Caco-2 (cell line): ENCODE measurements at regions not wholly inside any gene's neighbourhood (a gene's known extent, or its start where the extent isn't known, plus 50 kb on each side); places are given as distances from the start of the nearest gene placed in this dataset.

Source experiments
- BruUV-seq: library from RNA; stranded (reverse); fragments of 400-500 nt; replicated peaks from 2 replicates; lab custom pipeline; 2021; lab: Mats Ljungman, UMichigan
- CTCF ChIA-PET: fragments of 300-600 bp; sonication (Branson Sonifier 250); formaldehyde crosslinking; loops from one replicate; lab custom pipeline; 2022; ENCODE audit warnings: antibody characterized with exemption; lab: Charles Lee
- POLR2A ChIA-PET: fragments of 300-600 bp; sonication (Branson Sonifier 250); formaldehyde crosslinking; loops from one replicate; lab custom pipeline; 2022; ENCODE audit warnings: antibody characterized with exemption; lab: Charles Lee
- DNase-seq, 2 experiments: peaks; one replicate each; pipeline versions ENCODE4 v3.0.0 to v3.0.0-alpha.2; 2020 to 2022
- H3K27me3 ChIP-seq: replicated peaks from 2 replicates; pipeline ENCODE4 v1.6.0; 2011; ENCODE audit warnings: low read length; ENCODE audit not compliant: control insufficient read depth, insufficient read depth
- H3K36me3 ChIP-seq: 2 replicates; pipeline ENCODE4 v1.5.1; 2011; ENCODE audit warnings: low read length; ENCODE audit not compliant: control insufficient read depth, insufficient read depth
- H3K4me1 ChIP-seq: fragments of 250-450 bp; sonication (Bioruptor Pico); 2 replicates; pipeline ENCODE4 v1.5.1; 2020; ENCODE audit warnings: mild to moderate bottlenecking
- H3K4me3 ChIP-seq: 2 replicates; pipeline ENCODE4 v1.5.1; 2011; ENCODE audit warnings: low read depth, mild to moderate bottlenecking, control low read depth, low read length
- H3K9me3 ChIP-seq: fragments of 250-450 bp; sonication (Bioruptor Pico); 2 replicates; pipeline ENCODE4 v1.5.1; 2020; ENCODE audit warnings: mild to moderate bottlenecking, moderate library complexity
- H3K27ac Mint-ChIP-seq: one replicate; pipeline ENCODE4 v1.8.0; 2022; ENCODE audit warnings: mixed read lengths; ENCODE audit not compliant: unreplicated experiment
- H3K27me3 Mint-ChIP-seq: one replicate; pipeline ENCODE4 v1.8.0; 2022; ENCODE audit warnings: mixed read lengths; ENCODE audit not compliant: insufficient read depth, unreplicated experiment
- H3K36me3 Mint-ChIP-seq: one replicate; pipeline ENCODE4 v1.8.0; 2022; ENCODE audit warnings: mild to moderate bottlenecking, mixed read lengths; ENCODE audit not compliant: insufficient read depth, unreplicated experiment
- H3K4me1 Mint-ChIP-seq: one replicate; pipeline ENCODE4 v1.8.0; 2022; ENCODE audit warnings: low read depth, mixed read lengths; ENCODE audit not compliant: unreplicated experiment
- H3K4me3 Mint-ChIP-seq: one replicate; pipeline ENCODE4 v1.8.0; 2022; ENCODE audit warnings: mild to moderate bottlenecking, moderate library complexity, mixed read lengths; ENCODE audit not compliant: unreplicated experiment
- H3K9me3 Mint-ChIP-seq: one replicate; pipeline ENCODE4 v1.8.0; 2022; ENCODE audit warnings: mixed read lengths; ENCODE audit not compliant: unreplicated experiment
- CTCF ChIP-seq, 2 experiments: fragments of 200-600 bp in 1 of 2; IDR thresholded peaks; 1 replicate in 1 of 2; 2 replicates in 1 of 2; pipeline versions ENCODE4 v1.5.1 to v1.8.0; 2011 to 2022; ENCODE audit warnings: antibody characterized with exemption in 1 of 2, control low read depth in 1 of 2, inconsistent platforms in 1 of 2, low read depth in 1 of 2, low read length in 1 of 2, mild to moderate bottlenecking in 1 of 2, moderate library complexity in 1 of 2; ENCODE audit not compliant: insufficient read depth in 1 of 2, severe bottlenecking in 1 of 2, unreplicated experiment in 1 of 2
- intact Hi-C: fragments of 100-400 bp; cut with micrococcal nuclease; formaldehyde crosslinking; loops from one replicate; pipeline ENCODE4 v1.10.0; 2022; ENCODE audit not compliant: unreplicated experiment

GRCh38 chr1:229076195-229076594 lies 194.7 kb upstream of the RAB4A start:
- ChIA-PET CTCF (no interaction called here), POLR2A (no interaction called here)
- H3K4me1 Mint-ChIP-seq: peaks cover 6% of the 10 kb centered on the region
- no peak overlapping the region for H3K4me3 Mint-ChIP-seq
- TF ChIP-seq CTCF (IDR thresholded peaks at IDR 0.05; ENCODE audit: insufficient read depth in 1 of 2, low read depth in 1 of 2, low read length in 1 of 2, severe bottlenecking in 1 of 2, unreplicated experiment in 1 of 2): no peak
- Histone ChIP-seq H3K9me3 (no peaks in the 10 kb centered on the region), H3K4me1 (no peaks in the 10 kb centered on the region), H3K4me3 (no peak overlapping the region), H3K36me3 (no peaks in the 10 kb centered on the region), H3K27me3 (no peaks in the 10 kb centered on the region)
- no peak overlapping the region for H3K27ac Mint-ChIP-seq
- intact Hi-C loops: no loop called here
- H3K36me3 Mint-ChIP-seq: no peaks in the 10 kb centered on the region
- no TSS peak for BruUV-seq
- H3K27me3 Mint-ChIP-seq: no peaks in the 10 kb centered on the region
- H3K9me3 Mint-ChIP-seq: peaks cover 3% of the 10 kb centered on the region
- DNase-seq: no peak

- Mint-ChIP-seq H3K4me3 (no peak overlapping the region), H3K9me3 (peaks cover 30% of the 10 kb centered on the region), H3K27ac (no peak overlapping the region), H3K27me3 (no peaks in the 10 kb centered on the region), H3K4me1 (peaks cover 6% of the 10 kb centered on the region), H3K36me3 (no peaks in the 10 kb centered on the region)
- POLR2A ChIA-PET: no interaction called here
- H3K36me3 ChIP-seq: no peaks in the 10 kb centered on the region
- H3K4me3 ChIP-seq: no peak overlapping the region
- H3K27me3 ChIP-seq: no peaks in the 10 kb centered on the region
- peaks cover 9% of the 10 kb centered on the region for H3K9me3 ChIP-seq
- TF ChIP-seq CTCF (IDR thresholded peaks at IDR 0.05; ENCODE audit: insufficient read depth in 1 of 2, low read depth in 1 of 2, low read length in 1 of 2, severe bottlenecking in 1 of 2, unreplicated experiment in 1 of 2): no peak
- H3K4me1 ChIP-seq: no peaks in the 10 kb centered on the region
- CTCF ChIA-PET: no interaction called here
- BruUV-seq: no TSS peak
- DNase-seq: no peak
- intact Hi-C loops: no loop called here
Observed at GRCh38 chr1:229079016-229079595, 191.8 kb upstream of the RAB4A start.

- Mint-ChIP-seq H3K4me1 (peaks cover 6% of the 10 kb centered on the region), H3K4me3 (no peak overlapping the region), H3K9me3 (peaks cover 38% of the 10 kb centered on the region), H3K27ac (no peak overlapping the region), H3K27me3 (peaks cover 2% of the 10 kb centered on the region), H3K36me3 (no peaks in the 10 kb centered on the region)
- no peak for TF ChIP-seq CTCF (IDR thresholded peaks at IDR 0.05; ENCODE audit: insufficient read depth in 1 of 2, low read depth in 1 of 2, low read length in 1 of 2, severe bottlenecking in 1 of 2, unreplicated experiment in 1 of 2)
- H3K27me3 ChIP-seq: no peaks in the 10 kb centered on the region
- CTCF ChIA-PET: no interaction called here
- no peak overlapping the region for H3K4me3 ChIP-seq
- no TSS peak for BruUV-seq
- intact Hi-C loops: no loop called here
- no peaks in the 10 kb centered on the region for H3K36me3 ChIP-seq
- POLR2A ChIA-PET: no interaction called here
- DNase-seq: no peak
- H3K9me3 ChIP-seq: peaks cover 9% of the 10 kb centered on the region
- H3K4me1 ChIP-seq: no peaks in the 10 kb centered on the region
Observed at GRCh38 chr1:229080361-229080760, 190.6 kb upstream of the RAB4A start.
